Ishikawa (cell line): ENCODE measurements at regions not wholly inside any gene's neighbourhood (a gene's known extent, or its start where the extent isn't known, plus 50 kb on each side); places are given as distances from the start of the nearest gene placed in this dataset.

Experiments used
- CEBPB ChIP-seq: IDR thresholded peaks from 2 replicates; pipeline ENCODE4 v1.6.1; 2012
- EGR1 ChIP-seq: IDR thresholded peaks from 2 replicates; pipeline ENCODE4 v1.6.1; 2012
- EP300 ChIP-seq: IDR thresholded peaks from 2 replicates; pipeline ENCODE4 v1.6.1; 2012; ENCODE audit warnings: borderline replicate concordance
- FOXM1 ChIP-seq: IDR thresholded peaks from 2 replicates; pipeline ENCODE4 v1.6.1; 2012; ENCODE audit warnings: low read depth, borderline replicate concordance
- MAX ChIP-seq: IDR thresholded peaks from 2 replicates; pipeline ENCODE4 v1.6.1; 2012
- NFIC ChIP-seq: IDR thresholded peaks from 2 replicates; pipeline ENCODE4 v1.6.1; 2012
- RAD21 ChIP-seq: IDR thresholded peaks from 2 replicates; pipeline ENCODE4 v1.6.1; 2012; ENCODE audit warnings: low read depth
- REST ChIP-seq: IDR thresholded peaks from 2 replicates; pipeline ENCODE4 v1.6.1; 2012; ENCODE audit warnings: low read depth, mild to moderate bottlenecking
- TAF1 ChIP-seq: IDR thresholded peaks from 2 replicates; pipeline ENCODE4 v1.6.1; 2012; ENCODE audit warnings: low read depth, mild to moderate bottlenecking
- TEAD4 ChIP-seq: IDR thresholded peaks from 2 replicates; pipeline ENCODE4 v1.6.1; 2012
- YY1 ChIP-seq: IDR thresholded peaks from 2 replicates; pipeline ENCODE4 v1.6.1; 2012; ENCODE audit warnings: low read depth

- TF ChIP-seq CEBPB (no peak), RAD21 (no peak), NFIC (no peak), REST (no peak), FOXM1 (no peak), EGR1 (no peak), TAF1 (no peak), TEAD4 (no peak), MAX (no peak), YY1 (no peak), EP300 (no peak)
Measured at GRCh38 chr16:79756571-79756970, 156.0 kb upstream of the MAF start.
